ENCODE measurements at regions not wholly inside any gene's neighbourhood (a gene's known extent, or its start where the extent isn't known, plus 50 kb on each side); places are given as distances from the start of the nearest gene placed in this dataset.

GRCh38 chr3:104474011-104474410, 892.7 kb upstream of the ALCAM start:
- no peak for DNase-seq (ENCODE audit: low spot score)

- DNase-seq (ENCODE audit: low spot score): no peak
Measured at GRCh38 chr3:104503022-104503421, 863.7 kb upstream of the ALCAM start.

- DNase-seq (ENCODE audit: low spot score): no peak
Measured at GRCh38 chr3:104510131-104510849, 856.4 kb upstream of the ALCAM start.

- DNase-seq (ENCODE audit: low spot score): no peak
Measured at GRCh38 chr3:104514371-104514770, 852.3 kb upstream of the ALCAM start.

GRCh38 chr3:104514776-104515175, 851.9 kb upstream of the ALCAM start:
- DNase-seq (ENCODE audit: low spot score): no peak

GRCh38 chr3:104519068-104519467, 847.6 kb upstream of the ALCAM start:
- no peak for DNase-seq (ENCODE audit: low spot score)

GRCh38 chr3:104519468-104520227, 847.1 kb upstream of the ALCAM start:
- no peak for DNase-seq (ENCODE audit: low spot score)

- DNase-seq (ENCODE audit: low spot score): no peak
Measured at GRCh38 chr3:104520228-104520655, 846.5 kb upstream of the ALCAM start.

GRCh38 chr3:104521606-104522336, 844.9 kb upstream of the ALCAM start:
- DNase-seq (ENCODE audit: low spot score): peak; percentile 87

- DNase-seq (ENCODE audit: low spot score): no peak
Measured at GRCh38 chr3:104523136-104523535, 843.6 kb upstream of the ALCAM start.

- DNase-seq (ENCODE audit: low spot score): peak; percentile 41
Measured at GRCh38 chr3:104526901-104527401, 839.8 kb upstream of the ALCAM start.

GRCh38 chr3:104530934-104531333, 835.8 kb upstream of the ALCAM start:
- no peak for DNase-seq (ENCODE audit: low spot score)

GRCh38 chr3:104536715-104537114, 830.0 kb upstream of the ALCAM start:
- peak; percentile 19 for DNase-seq (ENCODE audit: low spot score)

- DNase-seq (ENCODE audit: low spot score): no peak
Measured at GRCh38 chr3:104537323-104537722, 829.4 kb upstream of the ALCAM start.

GRCh38 chr3:104546301-104546700, 820.4 kb upstream of the ALCAM start:
- no peak for DNase-seq (ENCODE audit: low spot score)

GRCh38 chr3:104547031-104547430, 819.7 kb upstream of the ALCAM start:
- DNase-seq (ENCODE audit: low spot score): no peak

- no peak for DNase-seq (ENCODE audit: low spot score)
Measured at GRCh38 chr3:104548401-104548800, 818.3 kb upstream of the ALCAM start.

GRCh38 chr3:104549099-104549714, 817.5 kb upstream of the ALCAM start:
- DNase-seq (ENCODE audit: low spot score): no peak

- DNase-seq (ENCODE audit: low spot score): no peak
Measured at GRCh38 chr3:104553121-104553520, 813.6 kb upstream of the ALCAM start.

- no peak for DNase-seq (ENCODE audit: low spot score)
Measured at GRCh38 chr3:104554425-104554824, 812.3 kb upstream of the ALCAM start.

GRCh38 chr3:104555728-104556127, 811.0 kb upstream of the ALCAM start:
- no peak for DNase-seq (ENCODE audit: low spot score)
